Neural progenitor cell (in vitro differentiated cells): ENCODE measurements at regions not wholly inside any gene's neighbourhood (a gene's known extent, or its start where the extent isn't known, plus 50 kb on each side); places are given as distances from the start of the nearest gene placed in this dataset.

ENCODE experiments used
- DNase-seq: peaks from one replicate; pipeline ENCODE4 v3.0.0-alpha.2; 2016; ENCODE audit warnings: low spot score
- H2AFZ ChIP-seq: fragments of 200-600 bp; sonication (generic); replicated peaks from 2 replicates; pipeline ENCODE4 v1.6.1; 2016; ENCODE audit warnings: antibody characterized with exemption
- H3F3A ChIP-seq: fragments of 200-600 bp; sonication (generic); 2 replicates; pipeline ENCODE4 v1.6.1; 2016; ENCODE audit warnings: antibody characterized with exemption, low read depth
- H3K27ac ChIP-seq: fragments of 200-600 bp; sonication (generic); 2 replicates; pipeline ENCODE4 v1.5.1; 2016; ENCODE audit warnings: mild to moderate bottlenecking
- H3K27me3 ChIP-seq: fragments of 200-600 bp; sonication (generic); 2 replicates; pipeline ENCODE4 v1.6.1; 2016; ENCODE audit warnings: mild to moderate bottlenecking, moderate library complexity
- H3K36me3 ChIP-seq: fragments of 200-600 bp; sonication (generic); 2 replicates; pipeline ENCODE4 v1.5.1; 2016
- H3K4me1 ChIP-seq: fragments of 200-600 bp; sonication (generic); 2 replicates; pipeline ENCODE4 v1.6.1; 2016; ENCODE audit warnings: mixed run types
- H3K4me2 ChIP-seq: fragments of 200-600 bp; sonication (generic); 2 replicates; pipeline ENCODE4 v1.6.1; 2016
- H3K4me3 ChIP-seq: fragments of 200-600 bp; sonication (generic); 2 replicates; pipeline ENCODE4 v1.5.1; 2016
- H3K79me2 ChIP-seq: fragments of 200-600 bp; sonication (generic); 2 replicates; pipeline ENCODE4 v1.6.1; 2016; ENCODE audit warnings: low read depth
- H3K9ac ChIP-seq: fragments of 200-600 bp; sonication (generic); 2 replicates; pipeline ENCODE4 v1.6.1; 2016
- H3K9me3 ChIP-seq: fragments of 200-600 bp; sonication (generic); 2 replicates; pipeline ENCODE4 v1.5.1; 2016; ENCODE audit warnings: low read depth
- H4K20me1 ChIP-seq: fragments of 200-600 bp; sonication (generic); 2 replicates; pipeline ENCODE4 v1.6.1; 2016; ENCODE audit warnings: low read depth
- H3K27ac Mint-ChIP-seq: 3 replicates; pipeline ENCODE4 v1.8.0; 2021; ENCODE audit warnings: mixed read lengths
- H3K27me3 Mint-ChIP-seq: 2 replicates; pipeline ENCODE4 v1.8.0; 2022; ENCODE audit warnings: low read depth, mild to moderate bottlenecking, inconsistent platforms, moderate library complexity, mixed read lengths; ENCODE audit not compliant: insufficient read depth
- H3K36me3 Mint-ChIP-seq: 3 replicates; pipeline ENCODE4 v1.8.0; 2021; ENCODE audit warnings: mixed read lengths
- H3K4me1 Mint-ChIP-seq: 3 replicates; pipeline ENCODE4 v1.8.0; 2021; ENCODE audit warnings: mixed read lengths
- H3K4me3 Mint-ChIP-seq: 3 replicates; pipeline ENCODE4 v1.8.0; 2021; ENCODE audit warnings: mild to moderate bottlenecking, moderate library complexity, mixed read lengths
- H3K9me3 Mint-ChIP-seq: 3 replicates; pipeline ENCODE4 v1.8.0; 2020; ENCODE audit warnings: mixed read lengths
- EZH2 ChIP-seq: fragments of 200-600 bp; sonication (generic); IDR thresholded peaks from 2 replicates; pipeline ENCODE4 v1.6.1; 2017; ENCODE audit warnings: antibody characterized with exemption, mild to moderate bottlenecking, moderate library complexity
- EZH2phosphoT487 ChIP-seq: fragments of 200-600 bp; sonication (generic); IDR thresholded peaks from 2 replicates; pipeline ENCODE4 v1.6.1; 2017; ENCODE audit warnings: antibody characterized with exemption
- TF ChIP-seq, protein P1 (sequence below): fragments of 200-600 bp; sonication (generic); IDR thresholded peaks from 2 replicates; pipeline ENCODE4 v1.5.1; 2017; ENCODE audit warnings: antibody characterized with exemption, mild to moderate bottlenecking

DNA sequence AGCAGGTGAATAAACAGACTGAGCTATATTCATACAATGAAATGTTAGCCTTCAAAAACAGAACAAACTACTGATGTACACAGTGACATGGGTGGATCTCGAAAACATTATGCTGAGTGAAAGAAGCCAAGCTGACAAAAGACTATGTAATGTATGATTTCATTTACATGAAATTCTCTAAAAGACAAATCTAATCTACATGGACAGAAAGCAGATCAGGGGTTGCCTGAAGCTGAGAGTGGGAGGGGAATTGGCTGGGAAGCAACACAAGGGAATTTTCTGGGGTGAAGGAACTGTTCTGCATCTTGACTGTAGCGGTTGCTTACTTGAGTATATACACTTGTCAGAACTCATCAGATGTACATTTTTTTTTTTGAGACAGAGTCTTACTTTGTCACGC, 121.7 kb upstream of the SVIL start:
- H3K4me3 Mint-ChIP-seq, result no peak overlapping the region
- Histone ChIP-seq H3K9ac (no peak overlapping the region), H3K4me2 (no peak overlapping the region), H3K9me3 (no peaks in the 10 kb centered on the region), H3K27me3 (no peaks in the 10 kb centered on the region), H3K36me3 (no peaks in the 10 kb centered on the region), H3F3A (no peaks in the 10 kb centered on the region), H3K27ac (no peak overlapping the region), H3K4me3 (no peak overlapping the region), H3K79me2 (no peaks in the 10 kb centered on the region), H4K20me1 (no peaks in the 10 kb centered on the region), H2AFZ (no peak overlapping the region), H3K4me1 (no peaks in the 10 kb centered on the region)
- no peak for DNase-seq
- H3K36me3 Mint-ChIP-seq, result no peaks in the 10 kb centered on the region
- H3K27me3 Mint-ChIP-seq, result peaks cover 4% of the 10 kb centered on the region
- no peak overlapping the region for H3K27ac Mint-ChIP-seq
- TF ChIP-seq EZH2 (no peak), EZH2phosphoT487 (no peak)
- TF ChIP-seq, protein P1, sequence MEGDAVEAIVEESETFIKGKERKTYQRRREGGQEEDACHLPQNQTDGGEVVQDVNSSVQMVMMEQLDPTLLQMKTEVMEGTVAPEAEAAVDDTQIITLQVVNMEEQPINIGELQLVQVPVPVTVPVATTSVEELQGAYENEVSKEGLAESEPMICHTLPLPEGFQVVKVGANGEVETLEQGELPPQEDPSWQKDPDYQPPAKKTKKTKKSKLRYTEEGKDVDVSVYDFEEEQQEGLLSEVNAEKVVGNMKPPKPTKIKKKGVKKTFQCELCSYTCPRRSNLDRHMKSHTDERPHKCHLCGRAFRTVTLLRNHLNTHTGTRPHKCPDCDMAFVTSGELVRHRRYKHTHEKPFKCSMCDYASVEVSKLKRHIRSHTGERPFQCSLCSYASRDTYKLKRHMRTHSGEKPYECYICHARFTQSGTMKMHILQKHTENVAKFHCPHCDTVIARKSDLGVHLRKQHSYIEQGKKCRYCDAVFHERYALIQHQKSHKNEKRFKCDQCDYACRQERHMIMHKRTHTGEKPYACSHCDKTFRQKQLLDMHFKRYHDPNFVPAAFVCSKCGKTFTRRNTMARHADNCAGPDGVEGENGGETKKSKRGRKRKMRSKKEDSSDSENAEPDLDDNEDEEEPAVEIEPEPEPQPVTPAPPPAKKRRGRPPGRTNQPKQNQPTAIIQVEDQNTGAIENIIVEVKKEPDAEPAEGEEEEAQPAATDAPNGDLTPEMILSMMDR, result no peak
- no peaks in the 10 kb centered on the region for H3K9me3 Mint-ChIP-seq
- no peaks in the 10 kb centered on the region for H3K4me1 Mint-ChIP-seq

DNA sequence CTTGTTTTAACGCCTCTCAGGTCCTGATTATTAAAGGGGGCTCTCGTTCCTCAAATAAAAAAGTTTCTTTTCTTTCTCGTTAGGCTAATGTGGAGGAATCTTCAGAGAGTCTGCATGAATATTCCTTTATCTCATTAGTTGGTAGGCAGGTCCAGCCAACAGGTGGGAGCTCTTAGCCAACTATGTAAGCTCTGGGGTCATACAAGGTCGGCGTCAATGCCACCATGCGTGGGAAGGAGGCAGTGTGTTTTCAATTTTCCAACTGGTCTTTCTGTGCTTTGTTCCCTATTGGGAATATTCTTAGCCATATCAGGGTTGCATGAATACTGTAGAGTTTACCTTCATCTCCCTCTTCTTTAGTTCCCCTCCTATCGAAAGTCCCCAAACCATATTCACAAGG, 118.5 kb upstream of the SVIL start:
- Mint-ChIP-seq H3K27me3 (peaks cover 4% of the 10 kb centered on the region), H3K4me1 (no peaks in the 10 kb centered on the region), H3K36me3 (no peaks in the 10 kb centered on the region), H3K9me3 (no peaks in the 10 kb centered on the region), H3K27ac (no peak overlapping the region), H3K4me3 (no peak overlapping the region)
- H3K9me3 ChIP-seq, result no peaks in the 10 kb centered on the region
- H3F3A ChIP-seq, result no peaks in the 10 kb centered on the region
- no peaks in the 10 kb centered on the region for H3K27me3 ChIP-seq
- H3K4me1 ChIP-seq, result no peaks in the 10 kb centered on the region
- no peak overlapping the region for H2AFZ ChIP-seq
- no peak overlapping the region for H3K27ac ChIP-seq
- no peaks in the 10 kb centered on the region for H3K79me2 ChIP-seq
- no peak overlapping the region for H3K4me3 ChIP-seq
- DNase-seq, result no peak
- no peaks in the 10 kb centered on the region for H4K20me1 ChIP-seq
- no peak overlapping the region for H3K4me2 ChIP-seq
- TF ChIP-seq EZH2 (no peak), EZH2phosphoT487 (no peak)
- TF ChIP-seq, protein P1, result no peak
- no peak overlapping the region for H3K9ac ChIP-seq
- H3K36me3 ChIP-seq, result no peaks in the 10 kb centered on the region

DNA sequence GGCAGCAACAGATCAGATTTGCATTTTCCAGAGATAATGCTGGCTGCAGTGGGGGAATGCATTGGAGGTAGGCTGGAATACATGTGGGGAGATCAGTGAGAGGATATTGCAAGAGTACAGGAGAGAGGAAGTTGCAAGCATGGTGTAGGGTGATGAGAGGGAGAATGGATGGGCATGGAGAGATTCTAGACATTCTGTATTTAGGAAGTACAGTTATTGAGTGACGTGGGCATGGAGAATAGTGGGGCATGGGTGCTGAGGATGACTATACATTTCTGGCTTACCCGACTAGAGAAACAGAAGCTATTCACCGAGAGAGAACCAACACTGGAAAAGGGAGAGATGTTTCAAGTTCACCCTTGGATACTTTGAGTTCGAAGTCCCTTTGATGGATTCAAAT, 116.9 kb upstream of the SVIL start:
- H4K20me1 ChIP-seq, result no peaks in the 10 kb centered on the region
- H3K4me2 ChIP-seq, result no peak overlapping the region
- H3K4me1 ChIP-seq, result no peaks in the 10 kb centered on the region
- no peaks in the 10 kb centered on the region for H3K79me2 ChIP-seq
- DNase-seq, result no peak
- no peak overlapping the region for H3K27ac ChIP-seq
- no peaks in the 10 kb centered on the region for H3F3A ChIP-seq
- Mint-ChIP-seq H3K9me3 (no peaks in the 10 kb centered on the region), H3K27ac (no peak overlapping the region), H3K4me1 (no peaks in the 10 kb centered on the region), H3K4me3 (no peak overlapping the region), H3K27me3 (no peaks in the 10 kb centered on the region), H3K36me3 (no peaks in the 10 kb centered on the region)
- no peaks in the 10 kb centered on the region for H3K27me3 ChIP-seq
- H3K9me3 ChIP-seq, result no peaks in the 10 kb centered on the region
- no peaks in the 10 kb centered on the region for H3K36me3 ChIP-seq
- no peak overlapping the region for H2AFZ ChIP-seq
- H3K9ac ChIP-seq, result no peak overlapping the region
- TF ChIP-seq, protein P1, result no peak
- TF ChIP-seq EZH2, result no peak
- no peak for TF ChIP-seq EZH2phosphoT487
- H3K4me3 ChIP-seq, result no peak overlapping the region

GRCh38 chr10:29751240-29751639, 116.5 kb upstream of the SVIL start:
- H3K9ac ChIP-seq, result no peak overlapping the region
- H3K4me3 Mint-ChIP-seq, result no peak overlapping the region

More at GRCh38 chr10:29751240-29751639, 116.5 kb upstream of the SVIL start:
- H3K36me3 Mint-ChIP-seq, result no peaks in the 10 kb centered on the region
- no peaks in the 10 kb centered on the region for H3K4me1 Mint-ChIP-seq
- H3K27me3 ChIP-seq, result no peaks in the 10 kb centered on the region
- H3K36me3 ChIP-seq, result no peaks in the 10 kb centered on the region
- H3K4me2 ChIP-seq, result no peak overlapping the region
- no peak overlapping the region for H3K27ac ChIP-seq
- no peak overlapping the region for H3K27ac Mint-ChIP-seq
- no peaks in the 10 kb centered on the region for H3K79me2 ChIP-seq
- no peak overlapping the region for H3K4me3 ChIP-seq
- no peak overlapping the region for H2AFZ ChIP-seq
- no peaks in the 10 kb centered on the region for H3K9me3 Mint-ChIP-seq
- no peak for DNase-seq
- H3K9me3 ChIP-seq, result no peaks in the 10 kb centered on the region
- H3K27me3 Mint-ChIP-seq, result no peaks in the 10 kb centered on the region
- H4K20me1 ChIP-seq, result no peaks in the 10 kb centered on the region
- TF ChIP-seq, protein P1, result no peak
- TF ChIP-seq EZH2phosphoT487, result no peak
- TF ChIP-seq EZH2, result no peak
- no peaks in the 10 kb centered on the region for H3K4me1 ChIP-seq
- H3F3A ChIP-seq, result no peaks in the 10 kb centered on the region
